Naive thymus-derived CD8-positive, alpha-beta T cell (primary cell): ENCODE measurements at regions not wholly inside any gene's neighbourhood (a gene's known extent, or its start where the extent isn't known, plus 50 kb on each side); places are given as distances from the start of the nearest gene placed in this dataset.
"Not testable (repeated sequence)": the region's sequence is repeated elsewhere in the genome, so short reads cannot be mapped to it uniquely, and the experiment has no call there.

Experiments used
- ATAC-seq, 2 donors: fragments of 150-1000 bp; cut with Tn5 transposase in 1 of 2; sonication (Bioruptor Pico), chemical (Tn5 transposase) in 1 of 2; 1 replicate in 1 of 2; 2 replicates in 1 of 2; pipeline ENCODE4 v1.10.0; 2021; ENCODE audit warnings: mild to moderate bottlenecking in 2 of 2, moderate library complexity in 2 of 2
- POLR2A ChIA-PET: fragments of 350-600 bp; sonication (Branson Sonifier 250); formaldehyde crosslinking; loops from one replicate; lab custom pipeline; 2021; ENCODE audit warnings: antibody characterized with exemption; lab: Charles Lee
- DNase-seq, 10 donors: peaks; one replicate each; pipeline versions ENCODE4 v3.0.0 to v3.0.0-alpha.2; 2020 to 2022
- H3K27ac Mint-ChIP-seq, 10 donors: one replicate each; pipeline ENCODE4 v1.8.0; 2020 to 2022; ENCODE audit warnings: mild to moderate bottlenecking in 10 of 10, mixed read lengths in 10 of 10, moderate library complexity in 4 of 10, inconsistent platforms in 1 of 10
- H3K27me3 Mint-ChIP-seq, 5 donors: one replicate each; pipeline ENCODE4 v1.8.0; 2021 to 2022; ENCODE audit warnings: mixed read lengths in 5 of 5
- H3K36me3 Mint-ChIP-seq, 3 donors: one replicate each; pipeline ENCODE4 v1.8.0; 2020 to 2022; ENCODE audit warnings: mixed read lengths in 3 of 3, mild to moderate bottlenecking in 2 of 3, inconsistent platforms in 1 of 3
- H3K4me1 Mint-ChIP-seq, 4 donors: one replicate each; pipeline ENCODE4 v1.8.0; 2021 to 2022; ENCODE audit warnings: mixed read lengths in 4 of 4
- H3K4me3 Mint-ChIP-seq, 10 donors: one replicate each; pipeline ENCODE4 v1.8.0; 2020 to 2022; ENCODE audit warnings: mild to moderate bottlenecking in 10 of 10, mixed read lengths in 10 of 10, moderate library complexity in 6 of 10, inconsistent platforms in 1 of 10
- H3K9me3 Mint-ChIP-seq, 9 donors: one replicate each; pipeline ENCODE4 v1.8.0; 2020 to 2022; ENCODE audit warnings: mixed read lengths in 9 of 9, mild to moderate bottlenecking in 3 of 9, inconsistent platforms in 1 of 9, moderate library complexity in 1 of 9

GRCh38 chr4:158353541-158354304 is 143.4 kb downstream of the TMEM144 start:
- Mint-ChIP-seq H3K36me3 (no peaks in the 10 kb centered on the region), H3K27me3 (peaks cover 0 to 10% (median 3%) of the 10 kb centered on the region in 5 donors), H3K4me3 (no peak overlapping the region), H3K4me1 (no peaks in the 10 kb centered on the region), H3K9me3 (peaks cover 0 to 19% (median 10%) of the 10 kb centered on the region in 9 donors), H3K27ac (no peak overlapping the region)
- DNase-seq (no peak), ATAC-seq (no peak)
- POLR2A ChIA-PET, result no interaction called here

- Mint-ChIP-seq H3K4me1 (no peaks in the 10 kb centered on the region), H3K27ac (no peak overlapping the region), H3K4me3 (no peak overlapping the region), H3K36me3 (no peaks in the 10 kb centered on the region), H3K9me3 (peaks cover 0 to 30% (median 11%) of the 10 kb centered on the region in 9 donors), H3K27me3 (peaks cover 0 to 6% (median 3%) of the 10 kb centered on the region in 5 donors)
- POLR2A ChIA-PET, result no interaction called here
- ATAC-seq, result no peak
- no peak for DNase-seq
Observed at GRCh38 chr4:158356301-158356700, 146.0 kb downstream of the TMEM144 start.

- DNase-seq, H3K27ac Mint-ChIP-seq, H3K4me1 Mint-ChIP-seq, H3K4me3 Mint-ChIP-seq, POLR2A ChIA-PET, ATAC-seq: not testable (repeated sequence)
- Mint-ChIP-seq H3K9me3 (peaks cover 2 to 40% (median 23%) of the 10 kb centered on the region in 9 donors), H3K36me3 (peaks cover 0 to 17% (median 0%) of the 10 kb centered on the region in 3 donors), H3K27me3 (peaks cover 0 to 12% (median 4%) of the 10 kb centered on the region in 5 donors)
Observed at GRCh38 chr4:158367932-158368441, 153.7 kb upstream of the RXFP1 start.

GRCh38 chr4:158371158-158371557 is 150.5 kb upstream of the RXFP1 start:
- Mint-ChIP-seq H3K27ac (no peak overlapping the region), H3K36me3 (peaks cover 0 to 7% (median 0%) of the 10 kb centered on the region in 3 donors), H3K27me3 (peaks cover 0 to 12% (median 4%) of the 10 kb centered on the region in 5 donors), H3K4me3 (no peak overlapping the region), H3K9me3 (peaks cover 0 to 19% (median 9%) of the 10 kb centered on the region in 9 donors), H3K4me1 (no peaks in the 10 kb centered on the region)
- DNase-seq, result no peak
- POLR2A ChIA-PET, result no interaction called here
- ATAC-seq, result no peak

GRCh38 chr4:158374318-158374717 is 147.4 kb upstream of the RXFP1 start:
- H3K4me3 Mint-ChIP-seq, result no peak overlapping the region
- H3K27ac Mint-ChIP-seq, result peak overlapping the region in 1 of 10 donors; percentile 33
- DNase-seq (no peak), ATAC-seq (no peak)
- H3K4me1 Mint-ChIP-seq, result no peaks in the 10 kb centered on the region
- H3K36me3 Mint-ChIP-seq, result no peaks in the 10 kb centered on the region
- peaks cover 0 to 12% (median 4%) of the 10 kb centered on the region in 5 donors for H3K27me3 Mint-ChIP-seq
- POLR2A ChIA-PET, result no interaction called here
- peaks cover 0 to 5% (median 0%) of the 10 kb centered on the region in 9 donors for H3K9me3 Mint-ChIP-seq

- Mint-ChIP-seq H3K27ac (no peak overlapping the region), H3K4me3 (no peak overlapping the region), H3K27me3 (peaks cover 0 to 4% (median 0%) of the 10 kb centered on the region in 5 donors), H3K9me3 (peaks cover 0 to 3% (median 0%) of the 10 kb centered on the region in 9 donors), H3K36me3 (no peaks in the 10 kb centered on the region), H3K4me1 (no peaks in the 10 kb centered on the region)
- no peak for ATAC-seq
- DNase-seq, result no peak
- POLR2A ChIA-PET, result no interaction called here
Observed at GRCh38 chr4:158376106-158376840, 145.4 kb upstream of the RXFP1 start.

- ATAC-seq, result no peak
- DNase-seq, result no peak
- Mint-ChIP-seq H3K27me3 (peaks cover 0 to 3% (median 0%) of the 10 kb centered on the region in 5 donors), H3K9me3 (peaks cover 0 to 1% (median 0%) of the 10 kb centered on the region in 9 donors), H3K4me3 (no peak overlapping the region), H3K36me3 (no peaks in the 10 kb centered on the region), H3K27ac (no peak overlapping the region), H3K4me1 (no peaks in the 10 kb centered on the region)
- POLR2A ChIA-PET, result no interaction called here
Observed at GRCh38 chr4:158384414-158384813, 137.3 kb upstream of the RXFP1 start.

- Mint-ChIP-seq H3K36me3 (no peaks in the 10 kb centered on the region), H3K27ac (no peak overlapping the region), H3K4me1 (no peaks in the 10 kb centered on the region), H3K9me3 (peaks cover 0 to 6% (median 4%) of the 10 kb centered on the region in 9 donors), H3K27me3 (peaks cover 0 to 6% (median 0%) of the 10 kb centered on the region in 5 donors), H3K4me3 (no peak overlapping the region)
- ATAC-seq (no peak), DNase-seq (no peak)
- POLR2A ChIA-PET, result no interaction called here
Observed at GRCh38 chr4:158395343-158395742, 126.3 kb upstream of the RXFP1 start.

- POLR2A ChIA-PET, result no interaction called here
- Mint-ChIP-seq H3K4me3 (no peak overlapping the region), H3K27me3 (peaks cover 0 to 6% (median 0%) of the 10 kb centered on the region in 5 donors), H3K9me3 (peaks cover 0 to 6% (median 4%) of the 10 kb centered on the region in 9 donors), H3K4me1 (no peaks in the 10 kb centered on the region), H3K27ac (no peak overlapping the region), H3K36me3 (no peaks in the 10 kb centered on the region)
- DNase-seq (no peak), ATAC-seq (no peak)
Observed at GRCh38 chr4:158395889-158396288, 125.8 kb upstream of the RXFP1 start.

- no peaks in the 10 kb centered on the region for H3K4me1 Mint-ChIP-seq
- H3K9me3 Mint-ChIP-seq, result peaks cover 0 to 6% (median 0%) of the 10 kb centered on the region in 9 donors
- H3K27ac Mint-ChIP-seq, result no peak overlapping the region
- no peak for ATAC-seq
- no peaks in the 10 kb centered on the region for H3K36me3 Mint-ChIP-seq
- POLR2A ChIA-PET, result no interaction called here
- no peak overlapping the region for H3K4me3 Mint-ChIP-seq
- DNase-seq, result no peak
- H3K27me3 Mint-ChIP-seq, result peaks cover 0 to 15% (median 0%) of the 10 kb centered on the region in 5 donors
Observed at GRCh38 chr4:158397781-158398180, 123.9 kb upstream of the RXFP1 start.

GRCh38 chr4:158407961-158408360 is 113.7 kb upstream of the RXFP1 start:
- H3K4me1 Mint-ChIP-seq, ATAC-seq, H3K27ac Mint-ChIP-seq, POLR2A ChIA-PET, H3K9me3 Mint-ChIP-seq, H3K36me3 Mint-ChIP-seq, H3K4me3 Mint-ChIP-seq, H3K27me3 Mint-ChIP-seq, DNase-seq: not testable (repeated sequence)

- Mint-ChIP-seq H3K27ac (no peak overlapping the region), H3K4me1 (no peaks in the 10 kb centered on the region), H3K4me3 (no peak overlapping the region), H3K27me3 (peaks cover 0 to 4% (median 0%) of the 10 kb centered on the region in 5 donors), H3K36me3 (no peaks in the 10 kb centered on the region), H3K9me3 (peaks cover 0 to 11% (median 3%) of the 10 kb centered on the region in 9 donors)
- POLR2A ChIA-PET, result no interaction called here
- DNase-seq (no peak), ATAC-seq (no peak)
Observed at GRCh38 chr4:158410272-158410671, 111.4 kb upstream of the RXFP1 start.

- H3K27me3 Mint-ChIP-seq, result peaks cover 0 to 4% (median 0%) of the 10 kb centered on the region in 5 donors
- no peak for DNase-seq
- POLR2A ChIA-PET, result no interaction called here
- peaks cover 0 to 16% (median 5%) of the 10 kb centered on the region in 9 donors for H3K9me3 Mint-ChIP-seq
- no peak for ATAC-seq
- no peak overlapping the region for H3K4me3 Mint-ChIP-seq
- no peaks in the 10 kb centered on the region for H3K4me1 Mint-ChIP-seq
- H3K27ac Mint-ChIP-seq, result no peak overlapping the region
- no peaks in the 10 kb centered on the region for H3K36me3 Mint-ChIP-seq
Observed at GRCh38 chr4:158411269-158411668, 110.4 kb upstream of the RXFP1 start.
